Naive thymus-derived CD4-positive, alpha-beta T cell (primary cell): ENCODE measurements at regions not wholly inside any gene's neighbourhood (a gene's known extent, or its start where the extent isn't known, plus 50 kb on each side); places are given as distances from the start of the nearest gene placed in this dataset.
"Not testable (repeated sequence)": the region's sequence is repeated elsewhere in the genome, so short reads cannot be mapped to it uniquely, and the experiment has no call there.

ENCODE experiments used
- ATAC-seq: fragments of 150-1000 bp; cut with Tn5 transposase; 2 replicates; pipeline ENCODE4 v1.10.0; 2021; ENCODE audit warnings: mild to moderate bottlenecking, moderate library complexity
- CTCF ChIA-PET: fragments of 350-600 bp; sonication (Branson Sonifier 250); formaldehyde crosslinking; loops from one replicate; lab custom pipeline; 2021; ENCODE audit warnings: antibody characterized with exemption; lab: Charles Lee
- POLR2A ChIA-PET: fragments of 350-600 bp; sonication (Branson Sonifier 250); formaldehyde crosslinking; loops from one replicate; lab custom pipeline; 2021; ENCODE audit warnings: antibody characterized with exemption, inconsistent platforms; lab: Charles Lee
- DNase-seq, 9 donors: peaks; one replicate each; pipeline versions ENCODE4 v3.0.0 to v3.0.0-alpha.2; 2020 to 2022; ENCODE audit warnings: mixed read lengths in 1 of 9
- H3K27ac ChIP-seq: one replicate; pipeline ENCODE4 v1.7.0; 2013; ENCODE audit warnings: mild to moderate bottlenecking, low read depth, low read length, moderate library complexity
- H3K27me3 ChIP-seq, 2 donors: one replicate each; pipeline ENCODE4 v1.7.0; 2013; ENCODE audit warnings: low read length in 2 of 2, mild to moderate bottlenecking in 2 of 2, moderate library complexity in 2 of 2; ENCODE audit not compliant: control insufficient read depth in 2 of 2, insufficient read depth in 2 of 2
- H3K36me3 ChIP-seq, 3 experiments: 1 replicate in 2 of 3; 2 replicates in 1 of 3; pipeline ENCODE4 v1.7.0; 2013; ENCODE audit warnings: low read length in 3 of 3, mild to moderate bottlenecking in 3 of 3, moderate library complexity in 1 of 3; ENCODE audit not compliant: insufficient read depth in 3 of 3, control insufficient read depth in 2 of 3
- H3K4me1 ChIP-seq, 2 donors: one replicate each; pipeline ENCODE4 v1.7.0; 2013; ENCODE audit warnings: low read length in 2 of 2, mild to moderate bottlenecking in 2 of 2, moderate library complexity in 1 of 2; ENCODE audit not compliant: control insufficient read depth in 2 of 2, insufficient read depth in 2 of 2
- H3K4me3 ChIP-seq: 2 replicates; pipeline ENCODE4 v1.7.0; 2013; ENCODE audit warnings: mild to moderate bottlenecking, low read length
- H3K9me3 ChIP-seq, 3 experiments: 1 replicate in 2 of 3; 2 replicates in 1 of 3; pipeline ENCODE4 v1.7.0; 2013; ENCODE audit warnings: low read length in 3 of 3; ENCODE audit not compliant: control insufficient read depth in 2 of 3
- H3K27ac Mint-ChIP-seq, 9 donors: one replicate each; pipeline ENCODE4 v1.8.0; 2020 to 2022; ENCODE audit warnings: mixed read lengths in 9 of 9, mild to moderate bottlenecking in 8 of 9, moderate library complexity in 5 of 9, inconsistent platforms in 2 of 9
- H3K27me3 Mint-ChIP-seq, 5 donors: one replicate each; pipeline ENCODE4 v1.8.0; 2021 to 2022; ENCODE audit warnings: mixed read lengths in 5 of 5, mild to moderate bottlenecking in 1 of 5
- H3K36me3 Mint-ChIP-seq, 5 donors: one replicate each; pipeline ENCODE4 v1.8.0; 2020 to 2022; ENCODE audit warnings: mixed read lengths in 5 of 5, mild to moderate bottlenecking in 3 of 5, inconsistent platforms in 1 of 5
- H3K4me1 Mint-ChIP-seq, 7 donors: one replicate each; pipeline ENCODE4 v1.8.0; 2020 to 2022; ENCODE audit warnings: mixed read lengths in 7 of 7, mild to moderate bottlenecking in 3 of 7, inconsistent platforms in 1 of 7
- H3K4me3 Mint-ChIP-seq, 10 donors: one replicate each; pipeline ENCODE4 v1.8.0; 2020 to 2022; ENCODE audit warnings: mild to moderate bottlenecking in 10 of 10, mixed read lengths in 10 of 10, moderate library complexity in 6 of 10, inconsistent platforms in 2 of 10
- H3K9me3 Mint-ChIP-seq, 11 donors: one replicate each; pipeline ENCODE4 v1.8.0; 2020 to 2022; ENCODE audit warnings: mixed read lengths in 11 of 11, mild to moderate bottlenecking in 4 of 11, inconsistent platforms in 1 of 11, moderate library complexity in 1 of 11
- intact Hi-C, 2 donors: fragments of 100-400 bp; cut with micrococcal nuclease; formaldehyde crosslinking; loops; one replicate each; pipeline ENCODE4 v1.15.1; 2023

DNA sequence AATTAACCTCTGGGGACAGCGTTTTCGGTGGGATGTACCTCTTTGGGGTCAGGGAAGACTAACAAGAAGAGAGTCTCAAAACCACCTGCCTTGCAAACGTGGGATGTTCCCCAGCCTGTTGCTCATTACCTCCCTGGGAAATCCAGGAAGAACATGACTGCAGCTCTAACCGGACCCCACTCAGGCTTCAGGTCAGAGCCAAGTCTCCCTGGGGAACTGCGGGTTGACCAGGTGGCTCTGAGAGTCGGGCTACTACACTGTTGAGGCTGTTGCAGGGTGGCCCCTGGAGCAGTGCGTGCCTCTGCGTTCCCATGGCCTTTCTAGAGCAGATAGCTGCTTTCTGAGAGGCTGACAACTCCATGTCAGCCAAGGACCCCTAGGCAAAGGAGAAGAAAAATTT lies 309.1 kb downstream of the FOXL1 start:
- Histone ChIP-seq H3K4me3 (no peak overlapping the region), H3K9me3 (no peaks in the 10 kb centered on the region), H3K27ac (no peak overlapping the region), H3K4me1 (no peaks in the 10 kb centered on the region), H3K36me3 (no peaks in the 10 kb centered on the region), H3K27me3 (no peaks in the 10 kb centered on the region)
- no peak overlapping the region for H3K27ac Mint-ChIP-seq
- intact Hi-C loops = no loop called here
- no peak overlapping the region for H3K4me3 Mint-ChIP-seq
- ChIA-PET CTCF (no interaction called here), POLR2A (no interaction called here)
- ATAC-seq (no peak), DNase-seq (no peak)
- no peaks in the 10 kb centered on the region for H3K36me3 Mint-ChIP-seq
- no peaks in the 10 kb centered on the region for H3K4me1 Mint-ChIP-seq
- peaks cover 0 to 38% (median 15%) of the 10 kb centered on the region in 5 donors for H3K27me3 Mint-ChIP-seq
- peaks cover 0 to 11% (median 2%) of the 10 kb centered on the region in 11 donors for H3K9me3 Mint-ChIP-seq

DNA sequence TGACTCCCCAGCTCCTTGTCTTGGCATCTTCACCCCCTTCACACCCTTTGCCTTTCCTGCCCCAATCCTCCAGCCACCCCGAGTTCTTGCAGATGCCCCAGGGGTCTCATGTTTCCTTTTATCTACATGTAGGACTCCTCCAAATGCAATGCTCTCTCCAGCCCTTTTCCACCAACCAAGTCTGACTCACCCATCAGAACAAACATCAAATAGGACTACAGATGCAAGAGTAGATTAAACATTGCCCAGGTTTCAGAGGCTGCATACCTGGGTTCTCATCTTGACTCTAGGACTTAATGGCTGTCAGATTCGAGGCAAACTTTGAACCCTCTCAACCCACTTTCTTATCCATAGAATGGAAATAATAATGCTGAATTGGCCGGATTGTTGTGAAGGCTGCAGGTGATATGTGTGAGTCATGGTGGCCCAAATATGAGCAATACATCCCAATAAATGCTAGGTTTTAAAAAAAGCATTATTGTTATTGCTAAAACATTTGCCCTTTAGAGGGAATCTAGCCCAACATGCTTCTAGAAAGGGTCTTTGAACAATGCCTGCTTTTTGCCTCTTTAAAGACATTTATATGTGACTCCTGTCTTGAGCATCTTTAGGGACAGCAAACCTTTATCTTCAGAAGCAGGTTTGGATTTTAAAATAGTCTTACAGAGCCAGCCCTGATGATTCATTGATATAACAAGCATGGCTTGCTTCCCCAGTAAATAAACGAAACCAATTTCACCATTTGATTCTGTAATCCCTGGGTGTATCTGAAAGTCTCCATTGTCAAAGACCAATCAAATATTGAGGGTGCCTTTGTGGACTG lies 310.1 kb downstream of the FOXL1 start:
- no peak for DNase-seq
- CTCF ChIA-PET = no interaction called here
- Mint-ChIP-seq H3K4me1 (peaks cover 0 to 1% (median 0%) of the 10 kb centered on the region in 7 donors), H3K4me3 (no peak overlapping the region), H3K27me3 (peaks cover 0 to 36% (median 15%) of the 10 kb centered on the region in 5 donors), H3K36me3 (no peaks in the 10 kb centered on the region), H3K9me3 (peaks cover 0 to 11% (median 3%) of the 10 kb centered on the region in 11 donors), H3K27ac (no peak overlapping the region)
- H3K36me3 ChIP-seq = no peaks in the 10 kb centered on the region
- no peak for ATAC-seq
- POLR2A ChIA-PET = no interaction called here
- H3K9me3 ChIP-seq = no peaks in the 10 kb centered on the region
- no peak overlapping the region for H3K27ac ChIP-seq
- intact Hi-C loops = no loop called here
- H3K27me3 ChIP-seq = no peaks in the 10 kb centered on the region
- no peak overlapping the region for H3K4me3 ChIP-seq
- H3K4me1 ChIP-seq = no peaks in the 10 kb centered on the region

DNA sequence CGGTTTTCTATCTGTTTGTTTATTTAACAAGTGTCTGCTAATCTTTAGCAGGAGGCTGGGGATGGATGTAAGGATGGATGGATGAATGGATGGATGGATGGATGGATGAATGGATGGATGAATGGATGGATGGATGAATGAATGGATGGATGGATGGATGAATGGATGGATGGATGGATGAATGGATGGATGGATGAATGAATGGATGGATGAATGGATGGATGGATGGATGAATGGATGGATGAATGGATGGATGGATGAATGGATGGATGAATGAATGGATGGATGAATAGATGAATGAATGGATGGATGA lies 310.7 kb downstream of the FOXL1 start:
- H3K27ac ChIP-seq, H3K36me3 ChIP-seq, H3K4me1 ChIP-seq, H3K36me3 Mint-ChIP-seq, CTCF ChIA-PET, H3K4me1 Mint-ChIP-seq, intact Hi-C loops, H3K27me3 ChIP-seq, H3K9me3 ChIP-seq, H3K4me3 Mint-ChIP-seq, ATAC-seq, DNase-seq, H3K4me3 ChIP-seq, POLR2A ChIA-PET, H3K27ac Mint-ChIP-seq: not testable (repeated sequence)
- H3K27me3 Mint-ChIP-seq = peaks cover 0 to 41% (median 16%) of the 10 kb centered on the region in 5 donors
- peaks cover 0 to 11% (median 3%) of the 10 kb centered on the region in 11 donors for H3K9me3 Mint-ChIP-seq

DNA sequence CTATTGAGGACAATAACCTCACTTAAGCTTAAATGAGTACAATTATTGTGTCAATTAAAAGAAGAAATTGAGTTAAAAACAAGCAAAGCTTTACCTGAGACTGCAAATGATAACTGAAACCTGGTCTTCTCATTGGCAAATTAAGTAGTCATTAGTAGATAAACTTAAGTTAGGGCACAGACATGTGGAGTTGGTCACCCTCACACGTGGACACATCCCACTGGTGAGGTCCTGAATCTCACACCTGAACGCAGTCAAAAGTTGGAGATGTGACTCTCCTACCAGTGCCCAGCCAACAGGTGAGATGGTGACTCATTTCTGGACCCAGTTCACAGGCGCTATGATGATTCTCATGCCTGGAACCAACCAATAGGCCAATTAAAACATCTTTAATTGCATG lies 311.6 kb downstream of the FOXL1 start:
- CTCF ChIA-PET = no interaction called here
- POLR2A ChIA-PET = no interaction called here
- DNase-seq = no peak
- H3K4me3 ChIP-seq = no peak overlapping the region
- Mint-ChIP-seq H3K27ac (no peak overlapping the region), H3K36me3 (no peaks in the 10 kb centered on the region), H3K4me1 (peaks cover 0 to 1% (median 0%) of the 10 kb centered on the region in 7 donors), H3K9me3 (peaks cover 0 to 11% (median 3%) of the 10 kb centered on the region in 11 donors), H3K27me3 (peaks cover 0 to 36% (median 13%) of the 10 kb centered on the region in 5 donors), H3K4me3 (no peak overlapping the region)
- H3K4me1 ChIP-seq = no peaks in the 10 kb centered on the region
- no peaks in the 10 kb centered on the region for H3K36me3 ChIP-seq
- no peaks in the 10 kb centered on the region for H3K27me3 ChIP-seq
- intact Hi-C loops = no loop called here
- H3K27ac ChIP-seq = no peak overlapping the region
- no peak for ATAC-seq
- no peaks in the 10 kb centered on the region for H3K9me3 ChIP-seq

DNA sequence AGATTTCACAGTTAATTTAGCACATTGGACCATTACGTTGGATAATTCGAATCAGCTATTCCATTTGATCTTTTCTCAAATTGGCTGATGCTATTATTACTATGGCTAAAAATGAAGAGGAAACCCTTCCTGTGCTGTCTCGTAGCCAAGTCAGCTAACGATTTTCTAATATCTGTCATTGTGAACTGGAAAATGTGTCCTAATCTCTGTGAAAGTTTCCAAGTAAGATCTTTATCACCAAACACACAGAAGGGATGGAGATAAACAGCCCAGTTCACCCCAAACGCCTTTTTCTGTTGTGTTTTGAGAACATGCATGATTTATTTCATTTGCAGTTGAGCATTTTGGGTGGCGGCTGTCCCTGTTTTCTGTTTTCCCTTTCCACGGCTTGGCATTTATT lies 312.8 kb downstream of the FOXL1 start:
- POLR2A ChIA-PET = no interaction called here

DNA sequence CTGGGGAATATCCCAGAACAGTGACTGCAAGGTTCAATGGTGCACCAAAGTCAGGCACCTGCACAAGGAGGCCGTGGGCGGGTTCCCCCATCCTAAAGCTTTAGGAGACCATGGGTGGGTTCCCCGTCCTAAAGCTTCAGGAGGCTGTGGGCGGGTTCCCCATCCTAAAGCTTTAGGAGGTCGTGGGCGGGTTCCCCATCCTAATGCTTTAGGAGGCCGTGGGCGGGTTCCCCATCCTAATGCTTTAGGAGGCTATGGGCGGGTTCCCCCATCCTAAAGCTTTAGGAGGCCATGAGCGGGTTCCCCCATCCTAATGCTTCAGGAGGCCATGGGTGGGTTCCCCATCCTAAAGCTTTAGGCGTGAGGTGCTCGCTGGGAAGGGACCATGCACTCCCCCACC lies 313.3 kb downstream of the FOXL1 start:
- no peak overlapping the region for H3K27ac ChIP-seq
- H3K27me3 ChIP-seq = no peaks in the 10 kb centered on the region
- H3K4me3 ChIP-seq = no peak overlapping the region
- CTCF ChIA-PET = no interaction called here
- H3K36me3 Mint-ChIP-seq = no peaks in the 10 kb centered on the region
- DNase-seq = no peak
- no peaks in the 10 kb centered on the region for H3K9me3 ChIP-seq
- no peak overlapping the region for H3K27ac Mint-ChIP-seq
- POLR2A ChIA-PET = no interaction called here
- H3K4me3 Mint-ChIP-seq = no peak overlapping the region
- peaks cover 0 to 11% (median 3%) of the 10 kb centered on the region in 11 donors for H3K9me3 Mint-ChIP-seq
- H3K27me3 Mint-ChIP-seq = peaks cover 0 to 36% (median 8%) of the 10 kb centered on the region in 5 donors
- H3K4me1 Mint-ChIP-seq = peaks cover 0 to 1% (median 0%) of the 10 kb centered on the region in 7 donors
- H3K36me3 ChIP-seq = no peaks in the 10 kb centered on the region
- no peaks in the 10 kb centered on the region for H3K4me1 ChIP-seq
- intact Hi-C loops = no loop called here
- ATAC-seq = no peak

More for the DNA sequence above, 312.8 kb downstream of the FOXL1 start:
- peaks cover 0 to 11% (median 3%) of the 10 kb centered on the region in 11 donors for H3K9me3 Mint-ChIP-seq
- Histone ChIP-seq H3K4me1 (no peaks in the 10 kb centered on the region), H3K27me3 (no peaks in the 10 kb centered on the region), H3K27ac (no peak overlapping the region), H3K9me3 (no peaks in the 10 kb centered on the region), H3K36me3 (no peaks in the 10 kb centered on the region), H3K4me3 (no peak overlapping the region)
- no peaks in the 10 kb centered on the region for H3K36me3 Mint-ChIP-seq
- ATAC-seq (no peak), DNase-seq (no peak)
- CTCF ChIA-PET = no interaction called here
- H3K4me1 Mint-ChIP-seq = peaks cover 0 to 1% (median 0%) of the 10 kb centered on the region in 7 donors
- intact Hi-C loops = no loop called here
- no peak overlapping the region for H3K4me3 Mint-ChIP-seq
- peaks cover 0 to 36% (median 13%) of the 10 kb centered on the region in 5 donors for H3K27me3 Mint-ChIP-seq
- H3K27ac Mint-ChIP-seq = no peak overlapping the region

DNA sequence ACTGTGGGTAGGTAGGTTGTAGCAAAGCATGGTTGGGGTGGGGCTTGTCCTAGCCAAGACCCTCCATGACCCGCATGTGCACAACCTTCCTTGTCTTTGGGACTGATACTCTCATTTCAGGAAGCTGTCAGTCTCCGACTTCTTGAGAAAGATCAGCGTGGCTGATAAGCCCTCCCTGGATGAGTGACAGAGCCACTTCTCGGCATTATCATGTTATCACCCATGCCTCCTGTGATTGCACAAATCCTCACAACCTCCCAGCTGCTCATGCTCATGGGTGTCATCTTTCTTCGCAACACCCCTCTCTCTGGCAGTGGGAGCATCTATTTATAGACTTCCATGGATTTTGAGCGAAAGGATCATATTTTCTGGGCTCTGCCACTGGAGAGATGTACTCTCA lies 314.2 kb downstream of the FOXL1 start:
- H3K27ac Mint-ChIP-seq = no peak overlapping the region
- ATAC-seq (no peak), DNase-seq (no peak)
- H3K36me3 Mint-ChIP-seq = no peaks in the 10 kb centered on the region
- no peaks in the 10 kb centered on the region for H3K9me3 ChIP-seq
- ChIA-PET CTCF (interaction anchor here (0.5 kb wide), 1 partner anchor 400 kb away, joined by 3 read pairs; no protein-coding TSS in a partner anchor), POLR2A (no interaction called here)
- H3K27ac ChIP-seq = no peak overlapping the region
- intact Hi-C loops = no loop called here
- no peaks in the 10 kb centered on the region for H3K4me1 ChIP-seq
- no peak overlapping the region for H3K4me3 Mint-ChIP-seq
- peaks cover 0 to 36% (median 8%) of the 10 kb centered on the region in 5 donors for H3K27me3 Mint-ChIP-seq
- H3K36me3 ChIP-seq = no peaks in the 10 kb centered on the region
- peaks cover 0 to 12% (median 3%) of the 10 kb centered on the region in 11 donors for H3K9me3 Mint-ChIP-seq
- H3K27me3 ChIP-seq = no peaks in the 10 kb centered on the region
- H3K4me1 Mint-ChIP-seq = peaks cover 0 to 1% (median 0%) of the 10 kb centered on the region in 7 donors
- no peak overlapping the region for H3K4me3 ChIP-seq
